GM21717 (cell line): ENCODE measurements at regions not wholly inside any gene's neighbourhood (a gene's known extent, or its start where the extent isn't known, plus 50 kb on each side); places are given as distances from the start of the nearest gene placed in this dataset.
"Not testable (repeated sequence)": the region's sequence is repeated elsewhere in the genome, so short reads cannot be mapped to it uniquely, and the experiment has no call there.

Experiments
- ATAC-seq: cut with Tn5 transposase; IDR thresholded peaks from one replicate; pipeline ENCODE4 v1.9.1; 2021; ENCODE audit warnings: mild to moderate bottlenecking, moderate library complexity; ENCODE audit not compliant: unreplicated experiment

DNA sequence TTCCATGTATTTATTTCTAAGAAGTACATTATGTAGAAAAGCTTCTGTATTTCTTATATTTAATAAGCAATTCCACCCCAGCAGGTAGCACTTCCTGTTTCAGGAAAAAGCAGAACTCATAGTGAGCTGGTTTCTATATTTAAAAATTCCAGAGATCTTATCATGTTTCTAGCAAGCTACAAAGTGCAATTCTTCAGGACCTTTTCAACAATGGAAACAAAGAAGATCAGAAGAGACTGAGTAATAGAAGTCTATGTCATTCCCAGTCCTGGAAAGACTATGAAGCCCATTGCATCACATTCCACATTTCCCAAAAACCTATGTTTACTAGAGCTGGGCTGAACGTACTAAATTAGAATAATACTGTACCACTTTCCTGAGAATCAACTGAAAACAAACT, 302.6 kb upstream of the NRSN1 start:
- ATAC-seq, result no peak

DNA sequence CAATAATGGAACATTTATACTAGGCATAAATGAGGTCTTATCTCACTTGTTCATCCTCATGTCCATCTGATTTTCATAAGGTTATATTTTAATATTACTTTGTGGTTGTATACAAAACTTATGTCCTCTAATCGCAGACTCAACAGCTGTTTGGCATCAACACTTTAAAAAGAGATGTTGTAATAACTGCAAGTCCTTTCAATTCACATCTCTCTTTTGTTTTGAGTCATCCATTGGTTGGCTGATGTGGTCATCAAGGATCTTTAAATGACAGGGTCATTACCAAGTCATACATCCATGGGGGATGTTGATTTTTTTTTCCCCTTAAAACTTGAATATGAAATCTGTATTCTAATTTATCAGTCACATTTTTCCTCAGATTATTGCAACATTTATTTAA, 299.4 kb upstream of the NRSN1 start:
- no peak for ATAC-seq

DNA sequence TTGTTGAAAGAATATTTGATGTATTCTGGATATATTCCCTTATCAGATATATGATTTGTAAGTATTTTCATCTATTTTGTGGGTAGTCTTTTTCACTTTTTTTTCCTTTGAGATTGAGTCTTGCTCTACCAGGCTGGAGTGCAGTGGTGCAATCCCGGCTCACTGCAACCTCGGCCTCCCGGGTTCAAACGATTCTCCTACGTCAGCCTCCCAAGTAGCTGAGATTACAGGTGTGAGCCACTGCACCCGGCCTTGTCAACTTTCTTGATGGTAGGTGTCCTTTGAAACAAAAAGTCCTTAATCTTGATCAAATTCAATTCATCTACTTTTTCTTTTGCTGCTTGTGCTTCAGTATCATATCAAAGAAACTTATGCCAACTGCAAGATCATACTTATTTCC, 297.2 kb upstream of the NRSN1 start:
- ATAC-seq, result no peak

DNA sequence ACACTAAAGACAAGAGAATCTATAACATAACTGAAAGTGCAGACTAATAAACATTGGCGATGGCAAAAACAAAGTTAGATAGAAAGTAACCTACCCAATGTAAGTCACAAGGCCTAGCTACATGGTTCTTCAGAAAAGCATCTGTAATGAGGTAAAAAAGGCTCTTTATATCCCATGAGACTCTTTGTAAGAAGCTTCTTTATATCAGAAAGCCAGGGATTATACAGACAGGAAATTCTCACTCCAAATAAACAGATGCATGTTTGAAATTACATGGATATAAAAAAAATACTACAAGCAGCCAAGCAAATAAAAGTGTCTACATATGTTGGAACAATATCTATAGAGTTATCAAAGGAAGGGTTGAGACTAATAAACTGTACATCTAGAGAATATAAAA, 284.9 kb upstream of the NRSN1 start:
- no peak for ATAC-seq

DNA sequence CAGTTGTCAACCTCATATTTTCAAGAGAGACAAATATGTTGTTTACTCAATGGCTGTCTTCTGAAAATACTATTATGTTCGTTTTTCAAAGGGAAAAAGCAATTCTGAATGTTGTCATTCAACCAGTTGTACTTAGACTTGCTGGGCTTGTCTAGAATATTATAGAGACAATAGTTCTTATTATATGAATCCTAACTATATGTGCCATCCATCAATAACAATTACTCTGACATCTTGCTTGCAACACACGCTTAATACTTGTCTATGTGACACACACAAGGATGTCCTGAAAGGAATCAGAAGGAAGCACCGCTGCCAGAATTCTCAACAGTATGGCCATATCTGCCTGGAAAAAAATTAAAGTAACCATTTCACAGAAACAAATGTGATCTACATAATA, 283.3 kb upstream of the NRSN1 start:
- ATAC-seq, result no peak

DNA sequence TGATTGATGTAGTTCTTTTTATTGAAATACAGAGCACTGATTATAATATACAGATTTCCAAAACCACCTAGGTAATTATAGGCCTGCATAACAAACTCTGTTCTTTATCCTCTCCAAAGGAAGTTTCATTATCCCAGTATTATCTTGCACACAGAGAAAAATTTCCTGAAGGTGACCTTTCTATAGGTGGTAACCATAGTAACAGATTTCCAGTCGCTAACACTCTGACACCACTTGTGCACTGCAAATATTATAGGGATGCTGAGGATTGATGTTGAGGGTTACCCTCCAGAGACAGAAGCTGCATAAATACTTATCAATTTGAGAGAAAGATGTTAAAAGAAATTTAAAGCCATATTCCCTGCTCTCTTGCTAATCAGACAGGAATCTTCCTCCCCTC, 274.5 kb upstream of the NRSN1 start:
- no peak for ATAC-seq

DNA sequence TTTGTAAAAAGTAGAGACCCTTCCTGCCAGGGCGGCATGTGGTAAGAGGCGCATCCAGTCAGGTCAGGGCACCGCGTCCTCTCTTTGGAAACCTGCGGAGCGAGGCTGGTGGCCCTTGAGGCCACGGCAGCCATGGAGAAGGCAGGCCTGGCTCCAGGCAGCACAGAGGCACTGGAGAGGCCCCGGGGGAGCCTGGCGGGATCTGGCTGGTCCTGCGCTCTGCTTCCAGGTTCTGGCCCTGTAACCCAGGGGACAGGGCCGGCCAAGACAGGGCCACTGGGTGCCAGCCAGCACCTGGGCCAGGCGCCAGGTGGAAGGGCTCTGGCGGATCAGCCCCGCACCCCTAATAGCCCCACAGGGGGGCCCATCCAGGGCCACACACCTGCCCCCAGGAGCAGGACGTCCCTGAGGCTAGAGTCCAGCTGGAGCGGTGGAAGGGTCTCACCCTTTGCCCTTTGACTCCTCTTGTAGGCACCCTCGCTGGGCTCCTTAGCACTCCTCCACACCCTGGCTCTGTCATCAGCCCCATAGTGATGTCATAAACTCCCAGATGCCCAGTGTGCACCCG, 272.4 kb upstream of the NRSN1 start:
- not testable (repeated sequence) for ATAC-seq

DNA sequence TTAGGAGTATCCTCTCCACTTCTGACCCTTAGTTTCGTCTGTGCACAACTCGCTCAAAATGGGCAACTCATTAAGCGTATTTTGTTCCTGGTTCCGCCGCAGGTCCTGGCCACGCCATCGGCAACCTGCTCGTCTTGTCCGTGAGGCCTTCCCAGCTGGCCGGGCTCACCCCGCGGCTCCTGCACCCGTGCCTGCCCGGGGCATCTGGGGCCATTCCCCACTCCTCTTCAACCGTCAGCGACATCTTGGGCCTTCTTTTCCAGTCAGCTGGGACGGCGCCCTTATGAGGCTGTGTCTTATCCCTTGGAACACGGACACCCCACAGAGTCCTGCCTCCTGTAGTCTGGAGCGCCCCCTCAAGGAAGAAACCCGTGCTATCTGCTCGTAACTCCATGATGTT, 271.9 kb upstream of the NRSN1 start:
- not testable (repeated sequence) for ATAC-seq

DNA sequence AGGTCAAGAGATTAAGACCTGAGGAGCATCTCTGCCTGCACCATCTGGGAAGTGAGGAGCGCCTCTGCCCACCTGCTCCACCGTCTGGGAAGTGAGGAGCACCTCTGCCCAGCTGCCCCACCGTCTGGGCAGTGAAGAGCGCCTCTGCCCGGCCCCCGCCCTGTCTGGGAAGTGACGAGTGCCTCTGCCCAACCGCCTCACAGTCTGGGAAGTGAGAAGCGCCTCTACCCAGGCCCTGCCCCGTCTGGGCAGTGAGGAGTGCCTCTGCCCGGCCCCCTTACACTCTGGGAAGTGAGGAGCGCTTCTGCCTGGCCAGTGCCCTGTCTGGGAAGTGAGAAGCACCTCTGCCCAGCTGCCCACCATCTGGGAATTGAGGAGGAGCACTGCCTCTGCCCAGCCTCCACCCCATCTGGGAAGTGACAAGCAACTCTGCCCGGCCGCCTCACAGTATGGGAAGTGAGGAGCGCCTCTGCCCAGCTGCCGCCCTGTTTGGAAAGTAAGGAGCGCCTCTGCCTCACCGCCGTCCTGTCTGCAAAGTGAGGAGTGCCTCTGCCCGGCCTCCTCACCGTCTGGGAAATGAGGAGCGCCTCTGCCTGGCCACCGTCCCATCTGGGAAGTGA, 270.4 kb upstream of the NRSN1 start:
- ATAC-seq, result no peak

DNA sequence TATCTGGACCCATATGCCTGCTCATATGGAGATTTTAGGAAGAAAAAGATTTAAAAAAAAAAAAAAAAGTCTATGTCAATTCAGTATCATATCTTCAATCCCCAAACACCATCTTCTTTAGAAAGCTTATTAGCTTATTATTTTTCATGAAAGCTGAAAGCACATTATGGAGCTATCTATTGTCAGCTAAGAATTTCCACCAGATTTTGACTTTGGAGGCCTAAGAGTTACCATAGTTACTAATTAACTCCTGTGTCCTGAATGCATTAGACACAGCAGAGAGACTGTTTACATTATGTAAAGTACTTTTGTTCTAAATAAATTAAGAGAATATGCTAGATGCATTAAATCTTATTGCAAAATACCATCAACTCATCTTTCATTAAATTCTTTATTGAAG, 255.5 kb upstream of the NRSN1 start:
- no peak for ATAC-seq

DNA sequence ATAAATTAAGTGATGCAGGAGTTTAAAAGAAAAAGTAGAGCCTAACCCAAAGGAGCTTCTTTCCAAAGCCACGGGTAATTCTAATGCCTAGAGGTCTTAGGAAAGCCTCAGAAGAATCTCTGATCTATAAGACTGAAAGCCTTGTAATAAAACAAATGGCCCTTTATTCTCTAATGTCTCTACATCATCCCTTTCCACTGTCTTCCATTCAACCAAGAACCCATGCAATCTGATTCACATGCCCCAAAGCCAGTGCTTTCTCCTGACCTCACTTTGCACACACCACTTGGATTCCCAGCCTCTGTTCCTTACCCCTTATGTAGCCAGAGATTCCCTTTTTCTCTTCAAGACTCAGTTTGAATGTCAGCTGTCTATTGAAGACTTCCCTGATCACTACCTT, 252.9 kb upstream of the NRSN1 start:
- ATAC-seq, result no peak

DNA sequence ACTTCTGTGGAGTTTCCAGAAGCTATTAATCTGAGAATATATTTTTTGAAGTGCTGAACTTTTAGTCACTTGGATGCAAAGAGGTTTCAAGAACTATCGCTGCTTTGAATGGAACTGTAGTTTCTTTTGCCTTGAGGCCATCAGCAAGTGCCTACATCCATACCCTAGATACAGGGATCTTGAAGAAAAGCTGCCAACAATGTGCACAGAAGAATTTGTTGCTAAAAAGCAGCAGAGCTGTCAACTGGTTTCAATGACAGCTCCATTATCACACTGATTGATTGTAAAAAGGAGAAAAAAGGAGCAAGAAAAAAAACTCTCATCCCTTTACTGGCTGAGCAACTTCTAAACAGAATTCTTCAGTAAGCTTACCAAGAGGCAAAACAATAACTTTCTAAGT, 251.0 kb upstream of the NRSN1 start:
- ATAC-seq, result no peak

DNA sequence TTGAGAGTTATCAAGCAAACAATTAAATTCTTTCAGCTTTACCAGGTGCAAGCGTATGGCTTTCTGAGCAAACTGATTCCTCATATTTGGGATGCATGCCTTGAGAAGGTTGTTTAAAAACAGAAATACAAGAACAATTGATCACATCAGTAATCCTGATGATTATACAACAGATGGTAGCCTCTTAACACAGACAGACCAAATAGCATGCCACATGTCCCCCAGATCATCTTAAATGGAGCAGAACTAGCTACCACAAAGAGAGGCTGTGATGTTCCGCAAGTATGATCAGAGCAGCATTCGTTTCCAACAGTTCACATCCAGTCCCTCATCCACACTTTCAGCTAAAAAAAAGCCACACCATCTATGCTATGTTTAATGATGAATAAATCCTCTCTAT, 246.2 kb upstream of the NRSN1 start:
- ATAC-seq, result no peak

DNA sequence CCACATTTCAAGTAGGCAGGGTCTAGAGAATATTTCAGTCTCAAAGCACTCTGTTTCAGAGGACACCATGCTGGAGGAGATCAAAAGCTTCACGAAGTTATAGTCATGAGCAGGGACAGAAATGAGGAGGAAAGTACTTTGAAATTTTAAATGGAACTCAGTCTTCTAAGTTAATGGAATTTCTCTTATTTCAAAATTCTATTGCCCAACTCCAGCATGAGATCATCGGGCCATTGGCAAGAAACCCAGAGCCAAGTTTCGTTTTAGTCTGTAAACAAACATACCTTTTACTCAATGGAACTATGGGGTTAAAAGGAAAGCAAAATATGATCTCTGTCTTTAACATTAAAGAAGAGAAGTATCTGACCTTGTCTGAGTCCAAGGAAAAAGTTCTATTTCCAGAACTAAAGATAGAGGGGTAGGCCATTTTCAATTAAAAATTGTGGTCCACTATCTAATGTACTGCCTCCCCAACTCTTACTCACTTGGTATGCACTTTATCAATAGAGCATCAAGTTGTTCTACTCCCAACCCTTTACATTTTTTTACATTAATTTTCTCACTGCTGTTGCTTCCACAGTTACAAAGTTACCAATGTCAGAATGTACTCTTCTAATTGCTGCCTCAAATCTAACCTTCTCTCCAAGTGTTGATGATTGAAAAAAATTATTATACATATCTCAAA, 235.3 kb upstream of the NRSN1 start:
- no peak for ATAC-seq

DNA sequence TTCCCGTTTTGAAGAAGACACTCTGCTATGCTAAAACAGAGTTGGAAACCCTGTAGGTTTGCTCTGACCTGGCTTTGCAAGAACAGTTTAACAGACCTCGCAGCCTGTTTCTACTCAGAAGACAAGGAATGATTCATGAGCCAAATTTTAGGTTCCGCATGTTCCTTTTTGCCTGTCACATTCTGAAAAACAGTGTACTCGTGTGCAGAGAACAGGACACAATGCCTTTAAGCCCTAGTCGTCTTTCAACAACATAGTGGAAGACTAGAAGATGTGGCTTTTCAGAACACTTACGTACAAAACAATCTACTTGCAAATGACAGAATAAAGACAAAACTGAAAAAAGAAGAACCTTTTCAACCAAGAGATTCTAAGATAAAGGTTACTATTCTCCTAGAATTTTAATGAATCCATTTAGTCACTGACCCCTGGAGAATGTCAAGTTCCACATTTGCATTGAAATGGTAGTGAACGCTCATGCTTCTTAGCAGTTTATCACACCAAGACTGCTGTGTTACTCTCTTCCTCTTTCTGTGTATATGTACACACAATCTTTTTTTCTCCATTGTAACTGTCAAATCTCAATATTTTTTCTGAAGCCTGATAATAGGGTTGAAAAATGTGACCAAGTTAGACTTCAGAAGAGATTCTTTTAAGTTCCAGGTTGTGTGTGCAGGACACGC, 220.7 kb upstream of the NRSN1 start:
- no peak for ATAC-seq

DNA sequence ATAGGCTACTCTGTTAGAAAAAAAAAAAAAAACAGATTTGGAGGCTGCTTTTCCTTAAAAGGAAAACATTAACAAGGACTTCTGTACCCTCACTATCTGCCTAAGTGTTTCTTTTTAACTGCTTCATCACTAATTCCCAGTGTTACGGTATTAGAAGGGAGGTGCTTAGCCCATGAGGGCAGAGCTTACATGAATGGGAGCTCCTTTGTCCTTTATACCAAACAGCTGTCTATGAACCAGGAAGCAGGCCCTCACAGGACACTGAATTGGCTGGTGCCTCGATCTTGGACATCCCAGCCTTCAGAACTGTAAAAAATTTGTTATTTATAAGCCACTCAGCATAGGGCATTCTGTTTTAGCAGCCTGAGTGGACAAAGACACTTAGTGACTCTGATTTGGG, 215.6 kb upstream of the NRSN1 start:
- ATAC-seq, result no peak

DNA sequence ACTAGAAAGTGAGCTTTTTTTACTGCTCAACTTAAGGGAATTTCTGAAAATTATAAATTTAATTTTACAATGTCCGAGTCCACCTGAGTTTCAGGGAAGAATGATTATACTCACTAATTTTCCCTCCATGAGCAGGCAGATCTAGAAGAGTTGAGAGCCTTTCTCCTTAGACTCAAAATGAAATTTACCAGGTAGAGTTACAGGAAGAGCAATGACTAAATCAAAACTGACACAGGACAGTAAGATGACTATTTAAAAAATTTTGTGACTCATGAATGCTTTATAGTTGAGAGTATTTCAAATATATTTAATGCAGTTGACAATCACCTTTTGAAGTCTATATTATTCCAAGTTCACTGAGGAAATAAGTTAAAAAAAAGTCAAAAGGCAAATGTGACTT, 198.1 kb upstream of the NRSN1 start:
- no peak for ATAC-seq

DNA sequence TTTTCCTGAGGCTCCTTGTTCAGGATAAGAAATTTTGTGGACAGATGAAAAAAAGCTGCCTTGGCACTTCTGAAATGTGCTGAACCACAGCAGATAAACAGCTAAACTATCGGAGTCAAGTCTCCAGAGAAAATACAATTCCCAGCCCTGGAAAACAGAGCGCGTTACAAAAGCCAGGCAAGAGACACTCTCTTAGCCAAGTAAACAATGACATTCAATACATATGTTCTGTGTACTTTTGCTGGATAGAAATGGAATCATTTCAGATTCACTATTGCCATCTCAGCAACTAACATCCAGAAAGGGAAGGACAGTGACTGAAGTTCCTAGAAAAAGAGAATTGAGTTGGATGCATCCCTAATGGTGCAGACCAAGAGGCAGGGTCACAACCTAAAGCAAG, 196.8 kb upstream of the NRSN1 start:
- no peak for ATAC-seq

DNA sequence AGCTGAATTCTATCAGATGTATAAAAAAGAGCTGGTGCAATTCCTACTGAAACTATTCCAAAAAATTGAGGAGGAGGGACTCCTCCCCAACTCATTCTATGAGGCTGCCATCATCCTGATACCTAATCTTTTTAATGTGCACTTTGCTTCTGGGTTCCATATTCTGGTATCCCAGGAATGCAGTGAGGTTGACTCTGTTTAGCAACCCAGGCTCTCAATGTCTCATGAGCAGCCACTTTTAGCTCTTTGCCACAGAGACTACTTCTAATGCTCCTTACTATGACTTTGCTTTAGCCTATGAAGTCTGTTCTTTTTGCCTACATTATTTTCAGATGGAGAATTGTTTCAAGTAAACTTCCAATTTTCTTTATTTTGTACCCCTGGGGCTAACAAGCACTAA, 185.5 kb upstream of the NRSN1 start:
- ATAC-seq, result no peak

DNA sequence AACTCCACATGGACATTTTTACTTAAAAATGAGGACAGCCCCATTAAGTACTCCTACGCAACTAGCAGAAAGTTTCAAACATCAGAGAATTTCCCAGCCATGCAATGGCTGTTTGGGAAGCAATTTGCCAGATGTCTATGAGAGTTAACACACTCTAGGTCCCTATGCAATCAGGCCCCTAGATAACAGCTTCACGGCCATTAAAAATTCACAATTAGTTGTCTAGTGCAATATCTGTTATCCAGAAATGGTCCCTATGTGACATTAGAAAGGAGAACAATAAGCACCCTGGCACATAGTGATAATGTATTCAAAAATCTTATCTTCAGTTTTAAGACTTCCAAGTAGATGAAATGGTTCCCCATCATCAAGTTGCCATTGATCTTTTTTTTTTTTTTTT, 174.3 kb upstream of the NRSN1 start:
- ATAC-seq, result no peak

DNA sequence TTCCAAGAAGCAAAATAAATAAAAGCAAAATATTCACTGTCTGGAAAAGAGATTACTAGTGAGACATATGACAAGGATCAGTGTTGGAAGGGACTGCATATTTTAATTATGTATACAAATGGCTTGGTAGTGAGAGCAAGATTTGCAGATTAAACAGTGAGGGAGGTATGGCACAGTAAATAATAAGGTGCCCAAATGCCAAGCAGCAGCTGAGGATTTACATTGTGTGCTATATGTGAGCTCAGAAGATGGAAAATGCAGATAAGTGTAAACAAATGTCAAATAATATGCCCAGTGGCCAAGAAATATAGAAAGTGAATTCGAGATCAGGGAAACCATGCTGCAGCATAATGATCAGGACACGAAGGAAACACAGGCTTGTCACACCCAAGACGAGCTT, 173.8 kb upstream of the NRSN1 start:
- ATAC-seq, result no peak

DNA sequence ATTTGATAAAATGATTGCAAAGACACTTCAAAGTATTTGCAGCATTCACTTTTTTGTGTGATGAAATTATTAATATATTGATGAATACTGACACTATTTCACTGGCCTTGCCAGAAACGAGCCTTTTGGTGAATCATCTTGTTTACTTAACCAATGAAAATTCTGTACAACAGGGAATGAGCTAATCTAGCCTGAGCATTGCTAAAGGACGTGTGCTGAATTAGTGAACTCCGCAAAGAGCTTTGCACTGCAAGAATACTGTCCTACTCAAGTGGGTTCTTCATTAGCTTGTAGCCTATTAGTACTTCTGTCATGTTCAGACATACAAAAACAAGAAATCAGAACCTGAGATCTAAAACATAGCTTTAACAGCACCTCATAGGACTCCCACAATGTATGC, 172.0 kb upstream of the NRSN1 start:
- no peak for ATAC-seq
